ENCODE measurements at regions not wholly inside any gene's neighbourhood (a gene's known extent, or its start where the extent isn't known, plus 50 kb on each side); places are given as distances from the start of the nearest gene placed in this dataset.
"Not testable (repeated sequence)": the region's sequence is repeated elsewhere in the genome, so short reads cannot be mapped to it uniquely, and the experiment has no call there.

GRCh38 chr4:62644372-62644771 is 1444.2 kb downstream of the ADGRL3 start:
- H3K4me3 Mint-ChIP-seq, result no peak overlapping the region
- H3K9me3 Mint-ChIP-seq, result no peaks in the 10 kb centered on the region
- H3K27me3 Mint-ChIP-seq, result no peaks in the 10 kb centered on the region
- H3K36me3 Mint-ChIP-seq (ENCODE audit: low read depth), result no peaks in the 10 kb centered on the region
- H3K4me1 Mint-ChIP-seq (ENCODE audit: low read depth), result no peaks in the 10 kb centered on the region
- H3K27ac Mint-ChIP-seq, result no peak overlapping the region
- intact Hi-C loops (cut with micrococcal nuclease), result no loop called here

GRCh38 chr4:62640296-62640695 is 1440.2 kb downstream of the ADGRL3 start:
- no peaks in the 10 kb centered on the region for H3K9me3 Mint-ChIP-seq
- no peaks in the 10 kb centered on the region for H3K27me3 Mint-ChIP-seq
- no peaks in the 10 kb centered on the region for H3K36me3 Mint-ChIP-seq (ENCODE audit: low read depth)
- intact Hi-C loops (cut with micrococcal nuclease), result no loop called here
- H3K4me1 Mint-ChIP-seq (ENCODE audit: low read depth), result no peaks in the 10 kb centered on the region
- no peak overlapping the region for H3K27ac Mint-ChIP-seq
- no peak overlapping the region for H3K4me3 Mint-ChIP-seq

GRCh38 chr4:62627671-62628070 is 1427.5 kb downstream of the ADGRL3 start:
- no peaks in the 10 kb centered on the region for H3K27me3 Mint-ChIP-seq
- no peaks in the 10 kb centered on the region for H3K9me3 Mint-ChIP-seq
- no peaks in the 10 kb centered on the region for H3K36me3 Mint-ChIP-seq (ENCODE audit: low read depth)
- intact Hi-C loops (cut with micrococcal nuclease), result no loop called here
- no peaks in the 10 kb centered on the region for H3K4me1 Mint-ChIP-seq (ENCODE audit: low read depth)
- no peak overlapping the region for H3K4me3 Mint-ChIP-seq
- no peak overlapping the region for H3K27ac Mint-ChIP-seq

- H3K36me3 Mint-ChIP-seq (ENCODE audit: low read depth), result no peaks in the 10 kb centered on the region
- H3K27me3 Mint-ChIP-seq, result no peaks in the 10 kb centered on the region
- H3K4me3 Mint-ChIP-seq, result no peak overlapping the region
- H3K9me3 Mint-ChIP-seq, result no peaks in the 10 kb centered on the region
- no peak overlapping the region for H3K27ac Mint-ChIP-seq
- intact Hi-C loops (cut with micrococcal nuclease), result no loop called here
- no peaks in the 10 kb centered on the region for H3K4me1 Mint-ChIP-seq (ENCODE audit: low read depth)
Measured at GRCh38 chr4:62627141-62627540, 1427.0 kb downstream of the ADGRL3 start.

GRCh38 chr4:62622089-62622488 is 1422.0 kb downstream of the ADGRL3 start:
- Mint-ChIP-seq H3K4me3 (no peak overlapping the region), H3K9me3 (no peaks in the 10 kb centered on the region), H3K27me3 (no peaks in the 10 kb centered on the region), H3K27ac (no peak overlapping the region), H3K4me1 (ENCODE audit: low read depth) (no peaks in the 10 kb centered on the region), H3K36me3 (ENCODE audit: low read depth) (no peaks in the 10 kb centered on the region)
- intact Hi-C loops (cut with micrococcal nuclease), result no loop called here

GRCh38 chr4:62619971-62620370 is 1419.8 kb downstream of the ADGRL3 start:
- no peaks in the 10 kb centered on the region for H3K27me3 Mint-ChIP-seq
- intact Hi-C loops (cut with micrococcal nuclease), result no loop called here
- H3K4me3 Mint-ChIP-seq, result no peak overlapping the region
- H3K36me3 Mint-ChIP-seq (ENCODE audit: low read depth), result no peaks in the 10 kb centered on the region
- H3K27ac Mint-ChIP-seq, result no peak overlapping the region
- no peaks in the 10 kb centered on the region for H3K9me3 Mint-ChIP-seq
- H3K4me1 Mint-ChIP-seq (ENCODE audit: low read depth), result no peaks in the 10 kb centered on the region

- Mint-ChIP-seq H3K4me3 (no peak overlapping the region), H3K27me3 (no peaks in the 10 kb centered on the region), H3K36me3 (ENCODE audit: low read depth) (no peaks in the 10 kb centered on the region), H3K27ac (no peak overlapping the region), H3K9me3 (no peaks in the 10 kb centered on the region), H3K4me1 (ENCODE audit: low read depth) (no peaks in the 10 kb centered on the region)
- intact Hi-C loops (cut with micrococcal nuclease), result no loop called here
Measured at GRCh38 chr4:62618042-62618441, 1417.9 kb downstream of the ADGRL3 start.

GRCh38 chr4:62601737-62602136 is 1401.6 kb downstream of the ADGRL3 start:
- Mint-ChIP-seq H3K36me3 (ENCODE audit: low read depth) (no peaks in the 10 kb centered on the region), H3K27ac (no peak overlapping the region), H3K27me3 (no peaks in the 10 kb centered on the region), H3K9me3 (peaks cover 18% of the 10 kb centered on the region), H3K4me1 (ENCODE audit: low read depth) (no peaks in the 10 kb centered on the region), H3K4me3 (no peak overlapping the region)
- intact Hi-C loops (cut with micrococcal nuclease), result no loop called here

GRCh38 chr4:62595265-62595664 is 1395.1 kb downstream of the ADGRL3 start:
- H3K4me1 Mint-ChIP-seq (ENCODE audit: low read depth), result not testable (repeated sequence)

GRCh38 chr4:62591756-62592155 is 1391.6 kb downstream of the ADGRL3 start:
- Mint-ChIP-seq H3K4me1 (ENCODE audit: low read depth) (no peaks in the 10 kb centered on the region), H3K4me3 (no peak overlapping the region)

More at GRCh38 chr4:62595265-62595664, 1395.1 kb downstream of the ADGRL3 start:
- H3K27me3 Mint-ChIP-seq; H3K36me3 Mint-ChIP-seq (ENCODE audit: low read depth); H3K9me3 Mint-ChIP-seq; H3K4me3 Mint-ChIP-seq; H3K27ac Mint-ChIP-seq; intact Hi-C loops (cut with micrococcal nuclease): not testable (repeated sequence)

GRCh38 chr4:62588671-62589070 is 1388.5 kb downstream of the ADGRL3 start:
- intact Hi-C loops (cut with micrococcal nuclease), result no loop called here
- H3K27ac Mint-ChIP-seq, result no peak overlapping the region
- H3K4me1 Mint-ChIP-seq (ENCODE audit: low read depth), result no peaks in the 10 kb centered on the region
- H3K4me3 Mint-ChIP-seq, result no peak overlapping the region
- peaks cover 24% of the 10 kb centered on the region for H3K9me3 Mint-ChIP-seq
- H3K27me3 Mint-ChIP-seq, result no peaks in the 10 kb centered on the region
- H3K36me3 Mint-ChIP-seq (ENCODE audit: low read depth), result no peaks in the 10 kb centered on the region

More at GRCh38 chr4:62591756-62592155, 1391.6 kb downstream of the ADGRL3 start:
- intact Hi-C loops (cut with micrococcal nuclease), result no loop called here
- Mint-ChIP-seq H3K36me3 (ENCODE audit: low read depth) (no peaks in the 10 kb centered on the region), H3K27me3 (no peaks in the 10 kb centered on the region), H3K27ac (no peak overlapping the region), H3K9me3 (peaks cover 24% of the 10 kb centered on the region)

- Mint-ChIP-seq H3K9me3 (peaks cover 28% of the 10 kb centered on the region), H3K36me3 (ENCODE audit: low read depth) (no peaks in the 10 kb centered on the region), H3K27me3 (no peaks in the 10 kb centered on the region), H3K27ac (no peak overlapping the region), H3K4me1 (ENCODE audit: low read depth) (no peaks in the 10 kb centered on the region), H3K4me3 (no peak overlapping the region)
- intact Hi-C loops (cut with micrococcal nuclease), result no loop called here
Measured at GRCh38 chr4:62571494-62571893, 1371.4 kb downstream of the ADGRL3 start.

- no peak overlapping the region for H3K27ac Mint-ChIP-seq
- no peak overlapping the region for H3K4me3 Mint-ChIP-seq
- no peaks in the 10 kb centered on the region for H3K36me3 Mint-ChIP-seq (ENCODE audit: low read depth)
- H3K4me1 Mint-ChIP-seq (ENCODE audit: low read depth), result no peaks in the 10 kb centered on the region
- peaks cover 15% of the 10 kb centered on the region for H3K9me3 Mint-ChIP-seq
- intact Hi-C loops (cut with micrococcal nuclease), result no loop called here
- no peaks in the 10 kb centered on the region for H3K27me3 Mint-ChIP-seq
Measured at GRCh38 chr4:62560858-62561257, 1360.7 kb downstream of the ADGRL3 start.

GRCh38 chr4:62550121-62550520 is 1350.0 kb downstream of the ADGRL3 start:
- Mint-ChIP-seq H3K9me3 (no peaks in the 10 kb centered on the region), H3K36me3 (ENCODE audit: low read depth) (no peaks in the 10 kb centered on the region), H3K4me1 (ENCODE audit: low read depth) (no peaks in the 10 kb centered on the region), H3K27ac (no peak overlapping the region), H3K27me3 (no peaks in the 10 kb centered on the region), H3K4me3 (no peak overlapping the region)
- intact Hi-C loops (cut with micrococcal nuclease), result no loop called here

- no peaks in the 10 kb centered on the region for H3K36me3 Mint-ChIP-seq (ENCODE audit: low read depth)
- no peak overlapping the region for H3K27ac Mint-ChIP-seq
- H3K4me1 Mint-ChIP-seq (ENCODE audit: low read depth), result no peaks in the 10 kb centered on the region
- H3K9me3 Mint-ChIP-seq, result no peaks in the 10 kb centered on the region
- intact Hi-C loops (cut with micrococcal nuclease), result no loop called here
- no peaks in the 10 kb centered on the region for H3K27me3 Mint-ChIP-seq
- no peak overlapping the region for H3K4me3 Mint-ChIP-seq
Measured at GRCh38 chr4:62549601-62550000, 1349.5 kb downstream of the ADGRL3 start.
